ENCODE measurements at regions not wholly inside any gene's neighbourhood (a gene's known extent, or its start where the extent isn't known, plus 50 kb on each side); places are given as distances from the start of the nearest gene placed in this dataset.

DNA sequence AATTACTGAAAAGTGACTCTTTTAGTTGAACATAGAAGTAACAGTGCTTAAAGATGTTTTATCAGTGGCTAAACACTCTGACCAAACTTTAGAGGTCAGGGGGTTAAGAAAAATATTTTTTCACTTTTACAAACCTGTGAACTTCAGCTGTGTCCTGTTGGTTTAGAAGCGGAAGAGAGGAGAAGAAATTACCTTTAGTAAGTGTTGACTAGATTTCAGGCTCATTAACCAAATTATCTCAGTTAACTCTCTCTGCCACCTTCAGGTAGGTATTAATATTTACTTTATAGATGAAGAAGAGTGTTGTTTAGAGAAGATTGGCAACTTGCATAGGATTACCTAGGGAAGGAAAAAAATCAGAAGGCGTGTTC, 151.9 kb upstream of the CMC1 start:
- intact Hi-C loops (cut with DNase I), result no loop called here
- TF ChIP-seq POLR2A (IDR thresholded peaks at IDR 0.05), result no peak
- no peak for TF ChIP-seq POLR2AphosphoS5 (IDR thresholded peaks at IDR 0.05)
- TF ChIP-seq, protein P1, sequence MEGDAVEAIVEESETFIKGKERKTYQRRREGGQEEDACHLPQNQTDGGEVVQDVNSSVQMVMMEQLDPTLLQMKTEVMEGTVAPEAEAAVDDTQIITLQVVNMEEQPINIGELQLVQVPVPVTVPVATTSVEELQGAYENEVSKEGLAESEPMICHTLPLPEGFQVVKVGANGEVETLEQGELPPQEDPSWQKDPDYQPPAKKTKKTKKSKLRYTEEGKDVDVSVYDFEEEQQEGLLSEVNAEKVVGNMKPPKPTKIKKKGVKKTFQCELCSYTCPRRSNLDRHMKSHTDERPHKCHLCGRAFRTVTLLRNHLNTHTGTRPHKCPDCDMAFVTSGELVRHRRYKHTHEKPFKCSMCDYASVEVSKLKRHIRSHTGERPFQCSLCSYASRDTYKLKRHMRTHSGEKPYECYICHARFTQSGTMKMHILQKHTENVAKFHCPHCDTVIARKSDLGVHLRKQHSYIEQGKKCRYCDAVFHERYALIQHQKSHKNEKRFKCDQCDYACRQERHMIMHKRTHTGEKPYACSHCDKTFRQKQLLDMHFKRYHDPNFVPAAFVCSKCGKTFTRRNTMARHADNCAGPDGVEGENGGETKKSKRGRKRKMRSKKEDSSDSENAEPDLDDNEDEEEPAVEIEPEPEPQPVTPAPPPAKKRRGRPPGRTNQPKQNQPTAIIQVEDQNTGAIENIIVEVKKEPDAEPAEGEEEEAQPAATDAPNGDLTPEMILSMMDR (IDR thresholded peaks at IDR 0.05), result no peak
- no peak for TF ChIP-seq EP300 (IDR thresholded peaks at IDR 0.05)
- Histone ChIP-seq H3K9me3 (peaks cover 0 to 3% (median 2%) of the 10 kb centered on the region in 4 donors), H3K4me1 (no peaks in the 10 kb centered on the region), H3K27ac (no peak overlapping the region), H3K4me3 (no peak overlapping the region), H3K27me3 (no peaks in the 10 kb centered on the region), H3K36me3 (no peaks in the 10 kb centered on the region)
- 92 to 93% methylated on average over 2 of the region's 2 CpGs for WGBS, 2 donors
- DNase-seq, result no peak

DNA sequence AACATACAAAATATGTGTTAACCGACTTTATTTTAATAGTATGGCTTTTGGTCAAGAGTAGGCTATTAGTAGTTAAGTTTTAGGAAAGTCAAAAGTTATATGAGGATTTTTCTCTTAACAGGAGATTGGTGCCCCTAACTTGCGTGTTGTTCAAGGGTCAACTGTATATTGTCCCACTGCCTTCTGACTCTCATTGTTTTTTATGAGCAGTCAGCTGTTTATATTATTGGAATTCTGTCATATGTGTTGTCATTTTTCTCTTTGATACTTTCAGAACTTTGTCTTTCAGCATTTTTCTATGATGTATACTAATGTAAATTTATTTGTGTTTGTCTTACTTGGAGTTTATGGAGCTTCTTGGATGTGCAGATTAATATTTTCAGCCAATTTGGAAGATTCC, 142.1 kb upstream of the CMC1 start:
- H3K36me3 ChIP-seq, result no peaks in the 10 kb centered on the region
- intact Hi-C loops (cut with DNase I), result no loop called here
- no peaks in the 10 kb centered on the region for H3K27me3 ChIP-seq
- no peaks in the 10 kb centered on the region for H3K4me1 ChIP-seq
- H3K27ac ChIP-seq, result no peak overlapping the region
- no peak for TF ChIP-seq EP300 (IDR thresholded peaks at IDR 0.05)
- TF ChIP-seq POLR2AphosphoS5 (IDR thresholded peaks at IDR 0.05), result no peak
- TF ChIP-seq, protein P1 (IDR thresholded peaks at IDR 0.05), result no peak
- TF ChIP-seq POLR2A (IDR thresholded peaks at IDR 0.05), result no peak
- H3K9me3 ChIP-seq, result peaks cover 0 to 14% (median 3%) of the 10 kb centered on the region in 4 donors
- WGBS, 2 donors, result 91 to 98% methylated on average over 2 of the region's 2 CpGs
- no peak overlapping the region for H3K4me3 ChIP-seq
- no peak for DNase-seq

DNA sequence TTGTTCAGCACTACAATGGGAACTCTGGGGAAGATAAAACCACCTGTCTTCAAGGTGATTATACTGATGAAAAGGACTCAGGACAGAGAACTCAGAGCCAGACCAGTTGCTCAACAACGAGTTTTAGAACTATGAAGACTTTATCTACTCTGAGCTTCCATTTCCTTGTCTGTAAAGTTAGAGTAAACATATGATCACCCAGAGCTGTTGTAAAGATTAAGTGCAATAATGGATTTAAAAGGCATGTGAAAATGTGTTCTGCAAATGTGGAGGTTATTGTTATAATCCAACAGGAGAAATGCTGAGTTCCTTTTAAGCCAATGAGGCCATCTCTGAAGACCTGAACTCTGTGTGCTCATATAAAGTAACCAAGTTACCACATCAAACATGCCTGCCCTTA, 139.7 kb upstream of the CMC1 start:
- intact Hi-C loops (cut with DNase I), result no loop called here
- DNase-seq, result no peak
- Histone ChIP-seq H3K9me3 (peaks cover 0 to 14% (median 2%) of the 10 kb centered on the region in 4 donors), H3K27me3 (no peaks in the 10 kb centered on the region), H3K4me1 (no peaks in the 10 kb centered on the region), H3K36me3 (no peaks in the 10 kb centered on the region), H3K4me3 (no peak overlapping the region), H3K27ac (no peak overlapping the region)
- TF ChIP-seq EP300 (IDR thresholded peaks at IDR 0.05), result no peak
- TF ChIP-seq POLR2A (IDR thresholded peaks at IDR 0.05), result no peak
- TF ChIP-seq POLR2AphosphoS5 (IDR thresholded peaks at IDR 0.05), result no peak
- TF ChIP-seq, protein P1 (IDR thresholded peaks at IDR 0.05), result no peak
- WGBS, 2 donors, result 17 to 44% methylated on average over 1 of the region's 1 CpG

DNA sequence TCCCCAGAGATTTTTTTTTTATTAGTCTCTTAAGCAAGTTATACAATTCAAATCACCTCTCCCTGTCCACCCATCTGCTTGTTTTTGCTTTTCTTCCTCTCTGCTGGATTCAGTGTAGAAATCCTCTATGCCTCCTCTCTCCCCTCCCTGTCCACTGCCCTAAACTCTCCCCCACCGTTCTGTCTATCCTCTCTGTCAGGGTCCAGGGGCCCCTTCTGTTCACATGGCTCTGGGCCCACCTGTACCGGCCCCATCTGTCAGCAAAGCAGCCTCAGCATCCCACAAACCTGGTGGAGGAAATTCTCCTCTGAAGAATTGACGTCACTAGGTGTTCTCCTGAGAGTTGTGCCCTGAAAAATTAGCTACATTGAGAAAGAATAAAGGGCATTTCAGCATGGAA, 137.6 kb upstream of the CMC1 start:
- Histone ChIP-seq H3K4me1 (no peaks in the 10 kb centered on the region), H3K9me3 (peaks cover 0 to 14% (median 2%) of the 10 kb centered on the region in 4 donors)
- intact Hi-C loops (cut with DNase I), result no loop called here

More for the DNA sequence above, 137.6 kb upstream of the CMC1 start:
- no peak for DNase-seq
- 81 to 90% methylated on average over 3 of the region's 3 CpGs for WGBS, 2 donors
- TF ChIP-seq POLR2A (IDR thresholded peaks at IDR 0.05), result no peak
- TF ChIP-seq POLR2AphosphoS5 (IDR thresholded peaks at IDR 0.05), result no peak
- no peak for TF ChIP-seq EP300 (IDR thresholded peaks at IDR 0.05)
- TF ChIP-seq, protein P1 (IDR thresholded peaks at IDR 0.05), result no peak
- H3K27ac ChIP-seq, result no peak overlapping the region
- no peak overlapping the region for H3K4me3 ChIP-seq
- H3K27me3 ChIP-seq, result no peaks in the 10 kb centered on the region
- H3K36me3 ChIP-seq, result no peaks in the 10 kb centered on the region
